RCC 7860 (cell line): ENCODE measurements at regions not wholly inside any gene's neighbourhood (a gene's known extent, or its start where the extent isn't known, plus 50 kb on each side); places are given as distances from the start of the nearest gene placed in this dataset.
"Not testable (repeated sequence)": the region's sequence is repeated elsewhere in the genome, so short reads cannot be mapped to it uniquely, and the experiment has no call there.

Experiments
- DNase-seq: peaks from one replicate; pipeline ENCODE4 v3.0.0-alpha.2; 2015; ENCODE audit warnings: low spot score
- FAIRE-seq: peaks from 2 replicates; lab custom pipeline; 2012; peaks lifted over from hg19 to GRCh38; lab: Jason Lieb, UNC

GRCh38 chr10:78406648-78407008 is 373.0 kb downstream of the RPS24 start:
- FAIRE-seq (no peak), DNase-seq (no peak)

- no peak for FAIRE-seq
Observed at GRCh38 chr10:78407009-78407711, 373.5 kb downstream of the RPS24 start.

GRCh38 chr10:78407966-78408365 is 374.3 kb downstream of the RPS24 start:
- no peak for FAIRE-seq
- DNase-seq: no peak

More at GRCh38 chr10:78407009-78407711, 373.5 kb downstream of the RPS24 start:
- peak; percentile 25 for DNase-seq

GRCh38 chr10:78408671-78409472 is 375.2 kb downstream of the RPS24 start:
- DNase-seq (no peak), FAIRE-seq (no peak)

- FAIRE-seq (no peak), DNase-seq (no peak)
Observed at GRCh38 chr10:78410046-78410965, 376.6 kb downstream of the RPS24 start.

- FAIRE-seq: no peak
- DNase-seq: no peak
Observed at GRCh38 chr10:78411716-78412115, 378.1 kb downstream of the RPS24 start.

GRCh38 chr10:78412605-78413004 is 378.9 kb downstream of the RPS24 start:
- no peak for FAIRE-seq

GRCh38 chr10:78413076-78414055 is 379.7 kb downstream of the RPS24 start:
- FAIRE-seq: no peak
- DNase-seq: no peak

More at GRCh38 chr10:78412605-78413004, 378.9 kb downstream of the RPS24 start:
- no peak for DNase-seq

- no peak for DNase-seq
- no peak for FAIRE-seq
Observed at GRCh38 chr10:78414380-78414779, 380.7 kb downstream of the RPS24 start.

- FAIRE-seq (no peak), DNase-seq (no peak)
Observed at GRCh38 chr10:78415111-78415510, 381.4 kb downstream of the RPS24 start.

GRCh38 chr10:78416031-78417011 is 382.7 kb downstream of the RPS24 start:
- DNase-seq (peak; percentile 49), FAIRE-seq (no peak)

- no peak for FAIRE-seq
- DNase-seq: no peak
Observed at GRCh38 chr10:78417425-78418370, 384.0 kb downstream of the RPS24 start.

- FAIRE-seq (no peak), DNase-seq (no peak)
Observed at GRCh38 chr10:78419481-78420265, 386.0 kb downstream of the RPS24 start.

- DNase-seq (no peak), FAIRE-seq (no peak)
Observed at GRCh38 chr10:78420946-78421735, 387.5 kb downstream of the RPS24 start.

- FAIRE-seq, DNase-seq: not testable (repeated sequence)
Observed at GRCh38 chr10:78424050-78424449, 390.4 kb downstream of the RPS24 start.

GRCh38 chr10:78424723-78425122 is 391.1 kb downstream of the RPS24 start:
- FAIRE-seq: no peak
- DNase-seq: no peak
